SK-N-SH (cell line): ENCODE measurements at regions not wholly inside any gene's neighbourhood (a gene's known extent, or its start where the extent isn't known, plus 50 kb on each side); places are given as distances from the start of the nearest gene placed in this dataset.

ENCODE experiments used
- CTCF ChIP-seq: fragments of 200-600 bp; sonication (generic); IDR thresholded peaks from 2 replicates; pipeline ENCODE4 v1.6.1; 2017; ENCODE audit warnings: antibody characterized with exemption, mild to moderate bottlenecking, moderate library complexity
- ELF1 ChIP-seq: IDR thresholded peaks from 2 replicates; pipeline ENCODE4 v1.4.0; 2012
- EP300 ChIP-seq, 2 experiments: IDR thresholded peaks; 2 replicates each; pipeline versions ENCODE4 v1.4.0 to v1.6.1; 2012; ENCODE audit warnings: borderline replicate concordance in 1 of 2, low read depth in 1 of 2, low read length in 1 of 2
- JUND ChIP-seq: IDR thresholded peaks from 2 replicates; pipeline ENCODE4 v1.4.0; 2012
- REST ChIP-seq: IDR thresholded peaks from 2 replicates; pipeline ENCODE4 v1.6.1; 2012; ENCODE audit warnings: mild to moderate bottlenecking, low read depth, low read length, moderate library complexity
- SIN3A ChIP-seq: IDR thresholded peaks from 2 replicates; pipeline ENCODE4 v1.6.1; 2012; ENCODE audit warnings: low read depth, mild to moderate bottlenecking, low read length, moderate library complexity, borderline replicate concordance
- USF2 ChIP-seq: fragments of 150-350 bp; IDR thresholded peaks from 2 replicates; pipeline ENCODE4 v1.6.1; 2017; ENCODE audit warnings: antibody characterized with exemption, low read length, low read depth, borderline replicate concordance
- ZBTB33 ChIP-seq: IDR thresholded peaks from 2 replicates; pipeline ENCODE4 v1.4.0; 2012; ENCODE audit warnings: low read depth, borderline replicate concordance

GRCh38 chr16:65819136-65819898 is 547.2 kb upstream of the CDH5 start:
- TF ChIP-seq CTCF (no peak), REST (no peak), ZBTB33 (no peak), USF2 (no peak), ELF1 (no peak), JUND (no peak), EP300 (IDR thresholded peaks at IDR 0.05; ENCODE audit: borderline replicate concordance in 1 of 2, low read depth in 1 of 2, low read length in 1 of 2) (no peak), SIN3A (no peak)
